H9 (cell line): ENCODE measurements at regions not wholly inside any gene's neighbourhood (a gene's known extent, or its start where the extent isn't known, plus 50 kb on each side); places are given as distances from the start of the nearest gene placed in this dataset.

Experiments
- DNase-seq: peaks from one replicate; pipeline ENCODE4 v3.0.0-alpha.2; 2017
- H2AFZ ChIP-seq: one replicate; pipeline ENCODE4 v1.6.1; 2013; ENCODE audit warnings: mild to moderate bottlenecking, low read length, control low read depth, moderate library complexity
- H2AK5ac ChIP-seq: 2 replicates; pipeline ENCODE4 v1.6.1; 2013; ENCODE audit warnings: low read length, control low read depth, mixed read lengths; ENCODE audit not compliant: insufficient read length
- H2BK120ac ChIP-seq: one replicate; pipeline ENCODE4 v1.6.1; 2013; ENCODE audit warnings: low read depth, mild to moderate bottlenecking, low read length, control low read depth, inconsistent platforms; ENCODE audit not compliant: poor library complexity, severe bottlenecking
- H2BK12ac ChIP-seq: 2 replicates; pipeline ENCODE4 v1.6.1; 2013; ENCODE audit warnings: low read length, control low read depth, mixed read lengths, low read depth; ENCODE audit not compliant: insufficient read length
- H2BK15ac ChIP-seq: 2 replicates; pipeline ENCODE4 v1.6.1; 2013; ENCODE audit warnings: low read depth, low read length, control low read depth
- H2BK20ac ChIP-seq: one replicate; pipeline ENCODE4 v1.6.1; 2013; ENCODE audit warnings: low read depth, mild to moderate bottlenecking, low read length, control low read depth, inconsistent platforms; ENCODE audit not compliant: poor library complexity, severe bottlenecking
- H2BK5ac ChIP-seq: 2 replicates; pipeline ENCODE4 v1.6.1; 2013; ENCODE audit warnings: low read length, control low read depth, mixed read lengths; ENCODE audit not compliant: insufficient read length
- H3K14ac ChIP-seq: 2 replicates; pipeline ENCODE4 v1.6.1; 2013; ENCODE audit warnings: low read length, control low read depth; ENCODE audit not compliant: insufficient read depth
- H3K18ac ChIP-seq: 2 replicates; pipeline ENCODE4 v1.6.1; 2013; ENCODE audit warnings: low read depth, mild to moderate bottlenecking, mixed read lengths, low read length, control low read depth; ENCODE audit not compliant: insufficient read length
- H3K23ac ChIP-seq: 2 replicates; pipeline ENCODE4 v1.6.1; 2013; ENCODE audit warnings: low read length, control low read depth, mixed read lengths, low read depth; ENCODE audit not compliant: insufficient read length
- H3K23me2 ChIP-seq: 2 replicates; pipeline ENCODE4 v1.6.1; 2013; ENCODE audit warnings: low read depth, mild to moderate bottlenecking, mixed read lengths, low read length, control low read depth; ENCODE audit not compliant: insufficient read length, poor library complexity, severe bottlenecking
- H3K27ac ChIP-seq: 2 replicates; pipeline ENCODE4 v1.5.1; 2013; ENCODE audit warnings: low read length, control low read depth, mixed read lengths, low read depth; ENCODE audit not compliant: insufficient read length
- H3K27me3 ChIP-seq: 2 replicates; pipeline ENCODE4 v1.6.1; 2013; ENCODE audit warnings: low read length, control low read depth, inconsistent platforms; ENCODE audit not compliant: insufficient read depth
- H3K4ac ChIP-seq: 2 replicates; pipeline ENCODE4 v1.6.1; 2013; ENCODE audit warnings: low read depth, mild to moderate bottlenecking, control low read depth, inconsistent platforms, low read length, moderate library complexity
- H3K4me1 ChIP-seq: 2 replicates; pipeline ENCODE4 v1.6.1; 2013; ENCODE audit warnings: low read length, control low read depth, inconsistent platforms; ENCODE audit not compliant: insufficient read depth
- H3K4me2 ChIP-seq: 2 replicates; pipeline ENCODE4 v1.6.1; 2013; ENCODE audit warnings: low read length, control low read depth, mixed read lengths; ENCODE audit not compliant: insufficient read length, insufficient read depth
- H3K56ac ChIP-seq: 2 replicates; pipeline ENCODE4 v1.6.1; 2013; ENCODE audit warnings: low read depth, mild to moderate bottlenecking, mixed read lengths, low read length, control low read depth; ENCODE audit not compliant: insufficient read length
- H3K79me1 ChIP-seq: 2 replicates; pipeline ENCODE4 v1.6.1; 2013; ENCODE audit warnings: low read depth, mild to moderate bottlenecking, moderate library complexity, low read length, control low read depth, inconsistent platforms; ENCODE audit not compliant: insufficient read depth, poor library complexity, severe bottlenecking
- H3K79me2 ChIP-seq: 2 replicates; pipeline ENCODE4 v1.6.1; 2013; ENCODE audit warnings: low read length, control low read depth, inconsistent platforms; ENCODE audit not compliant: insufficient read depth
- H3K9ac ChIP-seq: 2 replicates; pipeline ENCODE4 v1.6.1; 2013; ENCODE audit warnings: low read length, control low read depth, mixed read lengths; ENCODE audit not compliant: insufficient read length; ENCODE audit errors: extremely low read depth
- H3K9me3 ChIP-seq: one replicate; pipeline ENCODE4 v1.6.1; 2013; ENCODE audit warnings: low read depth, low read length, inconsistent platforms; ENCODE audit not compliant: control insufficient read depth
- H3T11ph ChIP-seq: one replicate; pipeline ENCODE4 v1.6.1; 2013; ENCODE audit warnings: mild to moderate bottlenecking, low read length, control low read depth, inconsistent platforms
- H4K20me1 ChIP-seq: one replicate; pipeline ENCODE4 v1.6.1; 2013; ENCODE audit not compliant: control insufficient read depth, insufficient read length, insufficient read depth
- H4K5ac ChIP-seq: 2 replicates; pipeline ENCODE4 v1.6.1; 2013; ENCODE audit warnings: low read depth, mild to moderate bottlenecking, mixed read lengths, low read length, control low read depth; ENCODE audit not compliant: insufficient read length
- H4K8ac ChIP-seq: replicated peaks from 2 replicates; pipeline ENCODE4 v1.6.1; 2013; ENCODE audit warnings: low read length, control low read depth, mixed read lengths, low read depth; ENCODE audit not compliant: insufficient read length
- H4K91ac ChIP-seq: 2 replicates; pipeline ENCODE4 v1.6.1; 2013; ENCODE audit warnings: low read depth, mild to moderate bottlenecking, moderate library complexity, mixed read lengths, low read length, control low read depth; ENCODE audit not compliant: insufficient read length
- H3K27ac Mint-ChIP-seq, 3 experiments: 2 replicates in 2 of 3; 3 replicates in 1 of 3; pipeline ENCODE4 v1.8.0; 2020 to 2021; ENCODE audit warnings: mixed read lengths in 3 of 3, mild to moderate bottlenecking in 1 of 3, moderate library complexity in 1 of 3
- H3K27me3 Mint-ChIP-seq: 2 replicates; pipeline ENCODE4 v1.8.0; 2021; ENCODE audit warnings: low read depth, mild to moderate bottlenecking, moderate library complexity, mixed read lengths
- H3K36me3 Mint-ChIP-seq, 3 experiments: 2 replicates in 2 of 3; 3 replicates in 1 of 3; pipeline ENCODE4 v1.8.0; 2020 to 2021; ENCODE audit warnings: low read depth in 3 of 3, mixed read lengths in 3 of 3; ENCODE audit not compliant: insufficient read depth in 1 of 3
- H3K4me1 Mint-ChIP-seq, 2 experiments: 2 replicates each; pipeline ENCODE4 v1.8.0; 2020; ENCODE audit warnings: mixed read lengths in 2 of 2
- H3K4me3 Mint-ChIP-seq, 2 experiments: 2 replicates in 1 of 2; 3 replicates in 1 of 2; pipeline ENCODE4 v1.8.0; 2020 to 2021; ENCODE audit warnings: mild to moderate bottlenecking in 2 of 2, mixed read lengths in 2 of 2, moderate library complexity in 1 of 2
- H3K9me3 Mint-ChIP-seq, 2 experiments: 2 replicates in 1 of 2; 3 replicates in 1 of 2; pipeline ENCODE4 v1.8.0; 2020; ENCODE audit warnings: mild to moderate bottlenecking in 2 of 2, mixed read lengths in 2 of 2, moderate library complexity in 1 of 2
- WGBS: extraction: QIAGEN DNeasy Blood & Tissue Kit; methylation state at CpG from one replicate; pipeline ENCODE4 v1.1.7; 2013; ENCODE audit warnings: missing lambda C conversion rate, low lambda C conversion rate, mixed read lengths; ENCODE audit not compliant: insufficient read length; ENCODE audit errors: extremely low coverage; 5-methylcytosine and 5-hydroxymethylcytosine counted together
- TF ChIP-seq, protein P1 (sequence below): fragments of 200-600 bp; sonication (generic); conservative IDR thresholded peaks from 3 replicates; pipeline ENCODE4 v1.8.0; 2021; ENCODE audit warnings: antibody characterized with exemption, mild to moderate bottlenecking

DNA sequence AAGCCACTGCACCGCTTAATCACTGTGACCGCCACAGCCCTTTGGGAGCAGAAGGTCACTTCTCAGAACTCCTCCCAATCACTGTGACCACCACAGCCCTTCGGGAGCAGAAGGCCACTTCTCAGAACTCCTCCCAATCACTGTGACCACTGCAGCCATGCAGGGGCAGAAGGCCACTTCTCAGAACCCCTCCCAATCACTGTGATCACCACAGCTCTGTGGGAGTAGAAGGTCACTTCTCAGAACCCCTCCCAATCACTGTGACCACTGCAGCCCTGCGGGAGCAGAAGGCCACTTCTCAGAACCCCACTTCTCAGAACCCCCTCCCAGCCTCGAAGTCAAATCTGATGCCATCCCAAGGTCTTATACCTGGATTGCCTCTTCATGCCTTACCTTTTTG lies 56.8 kb upstream of the DAPL1 start:
- Histone ChIP-seq H3K4me2 (no peak overlapping the region), H2AK5ac (no peak overlapping the region), H3K9ac (no peak overlapping the region), H2BK15ac (no peak overlapping the region), H3K23me2 (no peaks in the 10 kb centered on the region), H4K91ac (no peak overlapping the region), H3K27ac (no peak overlapping the region), H3K27me3 (no peaks in the 10 kb centered on the region), H3K9me3 (no peaks in the 10 kb centered on the region), H2BK120ac (no peak overlapping the region), H3K79me2 (no peaks in the 10 kb centered on the region), H3K14ac (no peak overlapping the region), H4K5ac (no peak overlapping the region), H4K8ac (no peak overlapping the region), H3K4me1 (no peaks in the 10 kb centered on the region), H3K23ac (no peak overlapping the region), H3T11ph (no peak overlapping the region), H3K56ac (no peak overlapping the region), H2BK5ac (no peak overlapping the region), H2BK12ac (no peak overlapping the region), H2BK20ac (no peak overlapping the region), H4K20me1 (no peaks in the 10 kb centered on the region), H3K18ac (no peak overlapping the region), H3K4ac (no peak overlapping the region), H3K79me1 (no peaks in the 10 kb centered on the region), H2AFZ (no peak overlapping the region)
- TF ChIP-seq, protein P1, sequence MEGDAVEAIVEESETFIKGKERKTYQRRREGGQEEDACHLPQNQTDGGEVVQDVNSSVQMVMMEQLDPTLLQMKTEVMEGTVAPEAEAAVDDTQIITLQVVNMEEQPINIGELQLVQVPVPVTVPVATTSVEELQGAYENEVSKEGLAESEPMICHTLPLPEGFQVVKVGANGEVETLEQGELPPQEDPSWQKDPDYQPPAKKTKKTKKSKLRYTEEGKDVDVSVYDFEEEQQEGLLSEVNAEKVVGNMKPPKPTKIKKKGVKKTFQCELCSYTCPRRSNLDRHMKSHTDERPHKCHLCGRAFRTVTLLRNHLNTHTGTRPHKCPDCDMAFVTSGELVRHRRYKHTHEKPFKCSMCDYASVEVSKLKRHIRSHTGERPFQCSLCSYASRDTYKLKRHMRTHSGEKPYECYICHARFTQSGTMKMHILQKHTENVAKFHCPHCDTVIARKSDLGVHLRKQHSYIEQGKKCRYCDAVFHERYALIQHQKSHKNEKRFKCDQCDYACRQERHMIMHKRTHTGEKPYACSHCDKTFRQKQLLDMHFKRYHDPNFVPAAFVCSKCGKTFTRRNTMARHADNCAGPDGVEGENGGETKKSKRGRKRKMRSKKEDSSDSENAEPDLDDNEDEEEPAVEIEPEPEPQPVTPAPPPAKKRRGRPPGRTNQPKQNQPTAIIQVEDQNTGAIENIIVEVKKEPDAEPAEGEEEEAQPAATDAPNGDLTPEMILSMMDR, result no peak
- no peak overlapping the region; a peak in 1 of 7 replicates for H3K27ac Mint-ChIP-seq
- no peaks in the 10 kb centered on the region for H3K36me3 Mint-ChIP-seq
- H3K4me3 Mint-ChIP-seq, result no peak overlapping the region; a peak in 1 of 5 replicates
- no CpG with 5 or more reads among the region's 5 CpGs for WGBS
- DNase-seq, result no peak
- peaks cover 5 to 6% of the 10 kb centered on the region in 2 experiments; a peak in 3 of 4 replicates for H3K4me1 Mint-ChIP-seq
- no peaks in the 10 kb centered on the region; the same call in 1 of the 2 replicates for H3K27me3 Mint-ChIP-seq
- H3K9me3 Mint-ChIP-seq, result no peaks in the 10 kb centered on the region
